Ovary (tissue), 7 donors: ENCODE measurements at regions not wholly inside any gene's neighbourhood (a gene's known extent, or its start where the extent isn't known, plus 50 kb on each side); places are given as distances from the start of the nearest gene placed in this dataset.

ENCODE experiments used
- DNase-seq, 5 donors: peaks; one replicate each; pipeline ENCODE4 v3.0.0-alpha.2; 2019 to 2020
- H3K27ac ChIP-seq, 2 donors: fragments of 200-600 bp; one replicate each; pipeline versions ENCODE4 v1.5.1 to v1.8.0; 2019 to 2022
- H3K27me3 ChIP-seq: fragments of 200-600 bp; one replicate; pipeline ENCODE4 v1.8.0; 2022
- H3K36me3 ChIP-seq: fragments of 200-600 bp; sonication (generic); one replicate; pipeline ENCODE4 v1.5.1; 2019
- H3K4me1 ChIP-seq: one replicate; pipeline ENCODE4 v1.8.1; 2013; ENCODE audit warnings: mild to moderate bottlenecking, moderate library complexity; ENCODE audit not compliant: insufficient read depth
- H3K4me3 ChIP-seq: fragments of 200-600 bp; sonication (generic); one replicate; pipeline ENCODE4 v1.5.1; 2017
- H3K9me3 ChIP-seq, 2 donors: fragments of 200-600 bp in 1 of 2; sonication (generic) in 1 of 2; one replicate each; pipeline versions ENCODE4 v1.5.1 to v1.8.1; 2013 to 2019; ENCODE audit warnings: mild to moderate bottlenecking in 1 of 2, moderate library complexity in 1 of 2
- EP300 ChIP-seq: sonication (generic); formaldehyde crosslinking; IDR thresholded peaks from one replicate; pipeline ENCODE4 v1.6.1; 2017; ENCODE audit warnings: antibody characterized with exemption
- POLR2A ChIP-seq: fragments of 450-650 bp; IDR thresholded peaks from one replicate; pipeline ENCODE4 v1.6.1; 2017; ENCODE audit warnings: antibody characterized with exemption, mild to moderate bottlenecking, moderate library complexity
- WGBS, 3 donors: extraction: QIAGEN DNeasy Blood & Tissue Kit in 1 of 3; methylation state at CpG; one replicate each; pipeline versions ENCODE4 v1.1.5 to v1.1.7; 2013 to 2017; 5-methylcytosine and 5-hydroxymethylcytosine counted together
- intact Hi-C, 4 donors: fragments of 100-400 bp; cut with DNase I; formaldehyde crosslinking; loops; one replicate each; pipeline versions ENCODE4 v1.11.0 to v1.15.1; 2022 to 2023
- TF ChIP-seq, protein P1 (sequence below), 3 donors: fragments of 450-650 bp in 2 of 3; fragments of 200-600 bp in 1 of 3; IDR thresholded peaks; one replicate each; pipeline versions ENCODE4 v1.5.1 to v1.8.0; 2016 to 2022; ENCODE audit warnings: antibody characterized with exemption in 3 of 3, mild to moderate bottlenecking in 1 of 3
- donor health status: DM: no; HTN: no; CAD: no; lungs with moderate emphysema.
- donor health status: DM: no; HTN: no; CAD: no.
- donor health status: Bipolar disorder and iron deficiency.
- donor health status: DM: no; HTN: no; CAD: no.
- donor health status: DM: yes; HTN: yes; CAD: no.

DNA sequence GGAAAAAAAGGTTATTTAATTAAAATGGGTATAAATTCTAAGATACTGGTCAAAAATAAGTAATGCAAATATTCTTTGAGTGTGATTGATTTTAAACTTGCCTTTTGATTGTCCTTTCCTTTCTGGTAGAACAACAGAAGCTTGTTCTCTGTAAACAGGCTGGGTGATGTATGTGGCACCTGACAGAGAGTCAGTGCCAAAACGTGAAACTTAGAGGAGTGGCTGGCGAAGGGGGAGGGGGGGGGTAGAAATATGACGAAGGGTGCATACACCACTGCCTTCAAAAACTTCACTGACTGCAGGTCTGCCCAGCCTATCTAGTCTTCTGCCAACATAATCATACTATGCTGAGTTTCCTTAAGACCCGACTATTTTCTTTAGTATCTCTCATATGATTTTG lies 629.8 kb upstream of the SEMA6A start:
- TF ChIP-seq, protein P1, sequence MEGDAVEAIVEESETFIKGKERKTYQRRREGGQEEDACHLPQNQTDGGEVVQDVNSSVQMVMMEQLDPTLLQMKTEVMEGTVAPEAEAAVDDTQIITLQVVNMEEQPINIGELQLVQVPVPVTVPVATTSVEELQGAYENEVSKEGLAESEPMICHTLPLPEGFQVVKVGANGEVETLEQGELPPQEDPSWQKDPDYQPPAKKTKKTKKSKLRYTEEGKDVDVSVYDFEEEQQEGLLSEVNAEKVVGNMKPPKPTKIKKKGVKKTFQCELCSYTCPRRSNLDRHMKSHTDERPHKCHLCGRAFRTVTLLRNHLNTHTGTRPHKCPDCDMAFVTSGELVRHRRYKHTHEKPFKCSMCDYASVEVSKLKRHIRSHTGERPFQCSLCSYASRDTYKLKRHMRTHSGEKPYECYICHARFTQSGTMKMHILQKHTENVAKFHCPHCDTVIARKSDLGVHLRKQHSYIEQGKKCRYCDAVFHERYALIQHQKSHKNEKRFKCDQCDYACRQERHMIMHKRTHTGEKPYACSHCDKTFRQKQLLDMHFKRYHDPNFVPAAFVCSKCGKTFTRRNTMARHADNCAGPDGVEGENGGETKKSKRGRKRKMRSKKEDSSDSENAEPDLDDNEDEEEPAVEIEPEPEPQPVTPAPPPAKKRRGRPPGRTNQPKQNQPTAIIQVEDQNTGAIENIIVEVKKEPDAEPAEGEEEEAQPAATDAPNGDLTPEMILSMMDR (IDR thresholded peaks at IDR 0.05) = no peak
- TF ChIP-seq EP300 (no peak), POLR2A (no peak)
- intact Hi-C loops = no loop called here
- H3K9me3 ChIP-seq = no peaks in the 10 kb centered on the region
- no peak for DNase-seq
- no peak overlapping the region for H3K27ac ChIP-seq
- no peaks in the 10 kb centered on the region for H3K27me3 ChIP-seq
- H3K4me3 ChIP-seq = no peak overlapping the region
- 83 to 89% (median 86%) methylated on average over 4 of the region's 4 CpGs for WGBS, 3 donors
- H3K4me1 ChIP-seq = peaks cover 1% of the 10 kb centered on the region
- no peaks in the 10 kb centered on the region for H3K36me3 ChIP-seq

DNA sequence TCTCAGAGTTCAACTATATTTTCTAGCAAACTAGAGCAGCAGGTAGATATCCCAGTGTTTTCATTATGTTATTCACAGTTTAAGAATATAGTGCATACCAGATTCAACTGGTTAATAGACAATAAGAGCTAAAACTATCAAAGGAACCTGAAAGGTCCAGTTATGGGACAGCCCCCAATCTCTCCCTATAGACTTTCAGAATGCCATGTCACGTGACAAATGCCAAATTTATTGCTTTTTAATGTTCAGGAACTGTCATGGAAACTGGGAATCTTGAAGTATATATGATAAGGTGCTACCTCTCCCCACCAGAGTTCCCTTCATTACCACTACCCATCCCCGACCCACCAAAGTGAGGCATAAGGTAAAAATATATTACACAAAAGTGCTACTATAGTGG lies 629.0 kb upstream of the SEMA6A start:
- intact Hi-C loops = no loop called here
- no peak for DNase-seq
- Histone ChIP-seq H3K9me3 (no peaks in the 10 kb centered on the region), H3K4me1 (peaks cover 1% of the 10 kb centered on the region), H3K27me3 (no peaks in the 10 kb centered on the region), H3K4me3 (no peak overlapping the region), H3K36me3 (no peaks in the 10 kb centered on the region), H3K27ac (no peak overlapping the region)
- 89 to 94% (median 90%) methylated on average over 2 of the region's 2 CpGs for WGBS, 3 donors
- TF ChIP-seq, protein P1 (IDR thresholded peaks at IDR 0.05) = no peak
- TF ChIP-seq POLR2A = no peak
- TF ChIP-seq EP300 = no peak

DNA sequence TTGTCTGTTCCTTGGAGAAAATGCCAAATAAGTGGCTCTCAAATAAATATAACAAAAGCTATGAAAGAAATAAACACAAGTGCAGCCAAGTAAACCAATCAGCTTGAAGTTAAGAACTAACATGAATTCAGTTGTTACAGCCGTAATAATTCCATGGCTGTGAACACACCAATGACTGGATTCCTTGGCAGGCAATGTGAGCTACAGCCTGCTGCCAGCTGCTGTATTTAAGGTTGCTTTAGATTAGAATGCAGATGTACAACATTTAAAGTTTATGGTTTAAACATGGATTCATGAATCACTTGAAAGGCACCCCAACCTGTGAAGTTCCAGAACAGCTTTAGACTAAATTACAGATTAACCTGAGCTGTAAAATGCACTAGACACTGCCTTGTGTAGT lies 626.4 kb upstream of the SEMA6A start:
- no peaks in the 10 kb centered on the region for H3K27me3 ChIP-seq
- no peaks in the 10 kb centered on the region for H3K36me3 ChIP-seq
- no peaks in the 10 kb centered on the region for H3K9me3 ChIP-seq
- intact Hi-C loops = no loop called here
- no peak overlapping the region for H3K4me3 ChIP-seq
- DNase-seq = no peak
- H3K27ac ChIP-seq = no peak overlapping the region
- TF ChIP-seq POLR2A (no peak), EP300 (no peak)
- TF ChIP-seq, protein P1 (IDR thresholded peaks at IDR 0.05) = no peak
- H3K4me1 ChIP-seq = peaks cover 1% of the 10 kb centered on the region
- whole genome bisulfite sequencing, 3 donors = 7 to 26% (median 13%) methylated on average over 1 of the region's 1 CpG

DNA sequence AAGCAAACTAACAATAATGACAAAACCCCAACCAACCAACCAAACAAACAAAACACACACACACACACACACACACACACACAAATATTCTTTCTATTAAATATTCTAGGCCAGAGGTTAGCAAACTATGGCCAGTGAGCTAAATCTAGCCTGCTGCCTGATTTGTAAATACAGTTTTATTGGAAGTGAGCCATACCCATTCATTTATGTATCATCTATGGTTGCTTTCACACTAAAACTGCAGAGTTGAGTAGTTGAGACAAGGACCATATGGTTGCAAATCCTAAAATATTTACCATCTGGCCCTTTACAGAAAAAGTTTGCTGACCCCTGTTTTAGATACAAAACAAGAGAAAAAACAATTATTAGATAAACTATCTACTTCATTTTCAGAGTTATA lies 620.5 kb upstream of the SEMA6A start:
- H3K4me3 ChIP-seq = no peak overlapping the region
- TF ChIP-seq EP300 (no peak), POLR2A (no peak)
- TF ChIP-seq, protein P1 (IDR thresholded peaks at IDR 0.05) = no peak
- H3K4me1 ChIP-seq = no peaks in the 10 kb centered on the region
- DNase-seq = no peak
- intact Hi-C loops = no loop called here
- no peaks in the 10 kb centered on the region for H3K9me3 ChIP-seq
- no peak overlapping the region for H3K27ac ChIP-seq
- H3K27me3 ChIP-seq = no peaks in the 10 kb centered on the region
- no peaks in the 10 kb centered on the region for H3K36me3 ChIP-seq

DNA sequence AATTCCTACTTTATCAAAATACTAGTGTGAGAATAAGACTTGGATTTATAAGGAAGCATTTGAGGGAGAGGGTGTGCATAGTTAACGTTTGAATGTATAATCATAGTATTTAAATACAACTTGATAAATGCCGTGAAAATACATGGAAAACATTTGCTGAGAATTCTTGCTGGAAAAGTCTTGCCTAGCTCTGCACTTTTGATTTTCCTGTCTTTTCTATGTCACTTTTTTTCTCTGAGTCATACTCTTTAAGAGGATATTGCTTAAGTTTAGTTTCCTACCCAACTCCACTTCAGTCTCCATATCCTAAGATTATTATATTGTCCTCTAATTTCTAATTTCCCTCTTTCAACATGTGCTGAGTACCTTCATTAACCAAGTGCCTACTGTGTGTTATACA lies 616.6 kb upstream of the SEMA6A start:
- H3K4me1 ChIP-seq = no peaks in the 10 kb centered on the region
- WGBS, 3 donors = 58 to 69% (median 67%) methylated on average over 2 of the region's 2 CpGs
- DNase-seq = no peak
- H3K36me3 ChIP-seq = no peaks in the 10 kb centered on the region
- intact Hi-C loops = no loop called here
- H3K9me3 ChIP-seq = no peaks in the 10 kb centered on the region
- H3K27me3 ChIP-seq = no peaks in the 10 kb centered on the region
- H3K4me3 ChIP-seq = no peak overlapping the region
- TF ChIP-seq EP300 (no peak), POLR2A (no peak)
- TF ChIP-seq, protein P1 (IDR thresholded peaks at IDR 0.05) = no peak
- H3K27ac ChIP-seq = no peak overlapping the region
